IPS-15b (cell line): ENCODE measurements at regions not wholly inside any gene's neighbourhood (a gene's known extent, or its start where the extent isn't known, plus 50 kb on each side); places are given as distances from the start of the nearest gene placed in this dataset.

Experiments used
- H3K27me3 ChIP-seq: one replicate; pipeline ENCODE4 v1.6.1; 2013; ENCODE audit warnings: low read length; ENCODE audit not compliant: control insufficient read depth, insufficient read depth
- H3K36me3 ChIP-seq: one replicate; pipeline ENCODE4 v1.6.1; 2013; ENCODE audit warnings: low read length; ENCODE audit not compliant: control insufficient read depth, insufficient read depth
- H3K4me1 ChIP-seq: one replicate; pipeline ENCODE4 v1.6.1; 2013; ENCODE audit warnings: mild to moderate bottlenecking, low read length; ENCODE audit not compliant: control insufficient read depth, insufficient read depth
- H3K4me3 ChIP-seq: one replicate; pipeline ENCODE4 v1.5.1; 2013; ENCODE audit warnings: low read depth, low read length
- H3K9ac ChIP-seq: one replicate; pipeline ENCODE4 v1.6.1; 2013; ENCODE audit warnings: low read depth, mild to moderate bottlenecking, low read length
- H3K9me3 ChIP-seq: one replicate; pipeline ENCODE4 v1.6.1; 2013; ENCODE audit warnings: mild to moderate bottlenecking, low read length; ENCODE audit not compliant: control insufficient read depth, insufficient read depth

DNA sequence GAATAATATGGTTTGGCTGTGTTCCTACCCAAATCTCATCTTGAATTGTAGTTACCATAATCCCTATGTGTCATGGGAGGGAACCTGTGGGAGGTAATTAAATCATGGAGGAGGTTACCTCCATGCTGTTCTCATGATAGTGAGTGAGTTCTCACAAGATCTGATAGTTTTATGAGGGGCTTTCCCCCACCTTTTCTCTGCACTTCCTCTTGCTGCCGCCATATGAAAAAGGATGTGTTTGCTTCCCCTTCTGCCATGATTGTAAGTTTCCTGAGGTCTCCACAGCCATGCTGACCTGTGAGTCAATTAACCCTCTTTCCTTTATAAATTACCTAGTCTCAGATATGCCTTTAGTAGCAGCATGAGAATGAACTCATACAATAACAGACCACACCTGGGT, 63.7 kb upstream of the PRR16 start:
- no peaks in the 10 kb centered on the region for H3K36me3 ChIP-seq
- H3K27me3 ChIP-seq = no peaks in the 10 kb centered on the region
- H3K4me3 ChIP-seq = no peak overlapping the region
- H3K4me1 ChIP-seq = no peaks in the 10 kb centered on the region
- H3K9ac ChIP-seq = no peak overlapping the region
- H3K9me3 ChIP-seq = peaks cover 11% of the 10 kb centered on the region

DNA sequence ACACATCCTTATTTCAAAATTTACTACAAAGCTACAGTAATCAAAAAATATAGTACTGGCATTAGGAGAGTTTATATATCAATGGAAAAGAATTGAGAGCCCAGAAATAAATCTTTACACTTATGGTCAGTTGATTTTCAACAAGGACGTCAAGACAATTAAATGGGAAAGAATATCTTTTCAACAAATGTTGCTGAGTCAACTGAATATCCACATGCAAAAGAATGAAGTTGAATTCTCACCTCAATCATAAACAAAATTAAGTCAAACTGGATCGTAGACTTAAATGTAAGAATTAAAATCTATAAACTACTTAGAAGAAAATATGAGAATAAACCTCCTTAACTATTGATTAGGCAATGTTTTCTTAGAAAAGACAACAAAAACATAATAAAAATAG, 61.5 kb upstream of the PRR16 start:
- Histone ChIP-seq H3K4me3 (no peak overlapping the region), H3K9me3 (peaks cover 11% of the 10 kb centered on the region), H3K27me3 (no peaks in the 10 kb centered on the region), H3K36me3 (no peaks in the 10 kb centered on the region), H3K9ac (no peak overlapping the region), H3K4me1 (no peaks in the 10 kb centered on the region)

DNA sequence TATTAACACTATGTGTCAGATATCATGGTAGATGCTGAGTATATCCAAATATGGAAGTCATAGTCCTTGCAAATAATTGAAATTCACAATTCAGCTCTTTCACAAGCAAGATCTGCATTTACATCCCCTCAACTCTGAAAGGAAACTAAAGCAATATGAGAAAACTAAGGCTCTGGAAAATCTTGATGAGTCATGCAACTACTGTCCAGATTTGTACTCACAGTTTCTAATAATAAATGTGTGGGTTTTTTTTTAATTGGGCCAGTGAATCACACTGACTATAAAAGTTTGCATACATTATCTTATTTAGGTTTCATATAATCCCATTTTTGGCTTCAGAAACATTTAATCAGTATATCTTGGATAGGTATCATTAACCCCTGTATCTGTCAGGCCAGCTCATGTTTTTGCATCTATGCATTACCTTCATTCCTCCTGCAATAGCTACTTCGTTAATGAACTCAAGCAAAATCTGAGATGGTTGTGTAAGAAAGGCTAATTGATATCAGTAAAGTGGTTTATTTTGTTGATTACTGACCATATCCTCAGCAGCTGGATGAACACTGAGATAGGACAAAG, 58.7 kb upstream of the PRR16 start:
- Histone ChIP-seq H3K9me3 (no peaks in the 10 kb centered on the region), H3K36me3 (no peaks in the 10 kb centered on the region), H3K4me1 (no peaks in the 10 kb centered on the region), H3K4me3 (no peak overlapping the region), H3K27me3 (no peaks in the 10 kb centered on the region), H3K9ac (no peak overlapping the region)

DNA sequence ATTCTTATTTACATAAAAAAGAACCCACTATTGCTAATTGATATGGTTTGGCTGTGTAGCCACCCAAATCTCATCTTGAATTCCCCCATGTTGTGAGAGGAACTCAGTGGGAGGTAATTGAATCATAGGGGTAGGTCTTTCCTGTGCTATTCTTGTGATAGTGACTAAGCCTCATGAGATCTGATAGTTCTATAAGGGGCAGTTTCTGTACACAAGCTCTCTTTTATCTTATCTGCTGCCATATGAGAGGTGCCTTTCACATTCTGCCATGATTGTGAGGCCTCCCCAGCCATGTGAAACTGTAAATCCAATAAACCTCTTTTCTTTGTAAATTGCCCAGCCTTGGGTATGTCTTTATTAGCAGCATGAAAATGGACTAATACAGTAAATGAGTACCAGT, 58.2 kb upstream of the PRR16 start:
- H3K9ac ChIP-seq = no peak overlapping the region
- no peaks in the 10 kb centered on the region for H3K36me3 ChIP-seq
- H3K4me1 ChIP-seq = no peaks in the 10 kb centered on the region
- H3K9me3 ChIP-seq = no peaks in the 10 kb centered on the region
- no peaks in the 10 kb centered on the region for H3K27me3 ChIP-seq
- no peak overlapping the region for H3K4me3 ChIP-seq

DNA sequence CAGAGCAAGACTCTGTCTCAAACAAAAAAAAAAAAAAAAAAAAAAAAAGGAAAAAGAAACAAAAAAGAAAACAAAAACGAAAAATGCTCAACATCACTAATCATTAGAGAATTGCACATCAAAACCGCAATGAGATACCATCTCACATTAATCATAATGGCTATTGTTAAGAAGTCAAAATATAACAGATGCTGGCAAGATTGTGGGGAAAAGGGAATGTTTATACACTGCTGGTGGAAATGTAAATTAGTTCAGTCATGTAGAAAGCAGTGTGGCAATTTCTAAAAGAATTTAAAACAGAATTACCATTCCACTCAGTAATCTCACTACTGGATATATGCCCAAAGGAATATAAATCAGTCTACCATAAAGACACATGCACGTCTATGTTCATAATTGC, 50.4 kb upstream of the PRR16 start:
- Histone ChIP-seq H3K9ac (no peak overlapping the region), H3K36me3 (no peaks in the 10 kb centered on the region), H3K4me3 (no peak overlapping the region), H3K9me3 (no peaks in the 10 kb centered on the region), H3K4me1 (no peaks in the 10 kb centered on the region), H3K27me3 (no peaks in the 10 kb centered on the region)
